AG10803 (cell line): ENCODE measurements at regions not wholly inside any gene's neighbourhood (a gene's known extent, or its start where the extent isn't known, plus 50 kb on each side); places are given as distances from the start of the nearest gene placed in this dataset.

Source experiments
- DNase-seq: peaks from one replicate; pipeline ENCODE4 v3.0.0; 2010; ENCODE audit warnings: low read depth
- H3K4me3 ChIP-seq: 2 replicates; pipeline ENCODE4 v1.5.1; 2011; ENCODE audit warnings: mild to moderate bottlenecking, low read length, control low read depth
- CTCF ChIP-seq: conservative IDR thresholded peaks from 2 replicates; pipeline ENCODE4 v1.5.1; 2011; ENCODE audit warnings: mild to moderate bottlenecking, low read length, control low read depth, inconsistent platforms

- no peak for TF ChIP-seq CTCF
- DNase-seq = no peak
- H3K4me3 ChIP-seq = no peak overlapping the region
Observed at GRCh38 chr6:14943116-14943515, 302.8 kb upstream of the JARID2 start.

- H3K4me3 ChIP-seq = no peak overlapping the region
- TF ChIP-seq CTCF = no peak
- DNase-seq = no peak
Observed at GRCh38 chr6:14944593-14944992, 301.3 kb upstream of the JARID2 start.

- peak; percentile 28 for DNase-seq
- no peak overlapping the region for H3K4me3 ChIP-seq
- no peak for TF ChIP-seq CTCF
Observed at GRCh38 chr6:14945461-14946185, 300.2 kb upstream of the JARID2 start.

GRCh38 chr6:14946753-14947152 lies 299.1 kb upstream of the JARID2 start:
- no peak for DNase-seq
- no peak overlapping the region for H3K4me3 ChIP-seq
- no peak for TF ChIP-seq CTCF

GRCh38 chr6:14948586-14949245 lies 297.2 kb upstream of the JARID2 start:
- DNase-seq = no peak
- no peak overlapping the region for H3K4me3 ChIP-seq
- no peak for TF ChIP-seq CTCF

- DNase-seq = no peak
- no peak for TF ChIP-seq CTCF
- H3K4me3 ChIP-seq = no peak overlapping the region
Observed at GRCh38 chr6:14950103-14950969, 295.5 kb upstream of the JARID2 start.
